Activated B cell treated with CpG ODN at 0.5 μM for 24 hours (primary cell): ENCODE measurements at regions not wholly inside any gene's neighbourhood (a gene's known extent, or its start where the extent isn't known, plus 50 kb on each side); places are given as distances from the start of the nearest gene placed in this dataset.

Source experiments
- ATAC-seq: fragments of 200-7000 bp; cut with Tn5 transposase; one replicate; pipeline ENCODE4 v1.10.0; 2021; ENCODE audit warnings: low read depth, mild to moderate bottlenecking, moderate library complexity
- CTCF ChIA-PET: fragments of 350-600 bp; sonication (Branson Sonifier 250); formaldehyde crosslinking; loops from one replicate; lab custom pipeline; 2021; ENCODE audit warnings: antibody characterized with exemption; lab: Charles Lee
- POLR2A ChIA-PET: fragments of 350-600 bp; sonication (Branson Sonifier 250); formaldehyde crosslinking; loops from one replicate; lab custom pipeline; 2021; ENCODE audit warnings: antibody characterized with exemption; lab: Charles Lee
- DNase-seq: peaks from one replicate; pipeline ENCODE4 v3.0.0; 2022
- H3K27ac Mint-ChIP-seq: one replicate; pipeline ENCODE4 v1.8.0; 2020; ENCODE audit warnings: mixed read lengths
- H3K27me3 Mint-ChIP-seq: one replicate; pipeline ENCODE4 v1.8.0; 2021; ENCODE audit warnings: mixed read lengths
- H3K36me3 Mint-ChIP-seq: one replicate; pipeline ENCODE4 v1.8.0; 2021; ENCODE audit warnings: low read depth, mixed read lengths
- H3K4me1 Mint-ChIP-seq: one replicate; pipeline ENCODE4 v1.8.0; 2021; ENCODE audit warnings: mixed read lengths
- H3K4me3 Mint-ChIP-seq: one replicate; pipeline ENCODE4 v1.8.0; 2020; ENCODE audit warnings: mild to moderate bottlenecking, mixed read lengths
- H3K9me3 Mint-ChIP-seq: one replicate; pipeline ENCODE4 v1.8.0; 2020; ENCODE audit warnings: mixed read lengths
- CTCF ChIP-seq: fragments of 200-600 bp; IDR thresholded peaks from one replicate; pipeline ENCODE4 v1.8.0; 2022; ENCODE audit warnings: antibody characterized with exemption, mild to moderate bottlenecking
- intact Hi-C: fragments of 100-400 bp; cut with micrococcal nuclease; formaldehyde crosslinking; loops from one replicate; pipeline ENCODE4 v1.15.1; 2024

- DNase-seq: no peak
- POLR2A ChIA-PET: no interaction called here
- Mint-ChIP-seq H3K27me3 (no peaks in the 10 kb centered on the region), H3K4me3 (no peak overlapping the region), H3K4me1 (no peaks in the 10 kb centered on the region), H3K9me3 (no peaks in the 10 kb centered on the region), H3K27ac (no peak overlapping the region), H3K36me3 (no peaks in the 10 kb centered on the region)
- ATAC-seq: no peak
- CTCF ChIA-PET: no interaction called here
- no peak for TF ChIP-seq CTCF
- intact Hi-C loops: no loop called here
Measured at GRCh38 chr7:46744957-46745706, 824.1 kb upstream of the IGFBP3 start.

GRCh38 chr7:46742601-46743000 lies 821.5 kb upstream of the IGFBP3 start:
- DNase-seq: no peak
- Mint-ChIP-seq H3K9me3 (peaks cover 2% of the 10 kb centered on the region), H3K36me3 (no peaks in the 10 kb centered on the region), H3K4me3 (no peak overlapping the region), H3K27me3 (no peaks in the 10 kb centered on the region), H3K27ac (no peak overlapping the region), H3K4me1 (no peaks in the 10 kb centered on the region)
- ATAC-seq: no peak
- CTCF ChIA-PET: no interaction called here
- POLR2A ChIA-PET: no interaction called here
- intact Hi-C loops: no loop called here
- TF ChIP-seq CTCF: no peak

- DNase-seq (no peak), ATAC-seq (no peak)
- H3K4me3 Mint-ChIP-seq: no peak overlapping the region
- H3K36me3 Mint-ChIP-seq: no peaks in the 10 kb centered on the region
- H3K9me3 Mint-ChIP-seq: peaks cover 2% of the 10 kb centered on the region
- TF ChIP-seq CTCF: no peak
- ChIA-PET CTCF (no interaction called here), POLR2A (no interaction called here)
- intact Hi-C loops: no loop called here
- no peaks in the 10 kb centered on the region for H3K27me3 Mint-ChIP-seq
- H3K27ac Mint-ChIP-seq: no peak overlapping the region
- no peaks in the 10 kb centered on the region for H3K4me1 Mint-ChIP-seq
Measured at GRCh38 chr7:46741938-46742540, 821.0 kb upstream of the IGFBP3 start.

GRCh38 chr7:46741181-46741580 lies 820.1 kb upstream of the IGFBP3 start:
- Mint-ChIP-seq H3K27ac (no peak overlapping the region), H3K4me1 (no peaks in the 10 kb centered on the region), H3K27me3 (no peaks in the 10 kb centered on the region), H3K9me3 (peaks cover 2% of the 10 kb centered on the region), H3K36me3 (no peaks in the 10 kb centered on the region), H3K4me3 (no peak overlapping the region)
- ATAC-seq: no peak
- TF ChIP-seq CTCF: no peak
- intact Hi-C loops: no loop called here
- CTCF ChIA-PET: no interaction called here
- DNase-seq: no peak
- POLR2A ChIA-PET: no interaction called here

- ChIA-PET CTCF (no interaction called here), POLR2A (no interaction called here)
- ATAC-seq: no peak
- Mint-ChIP-seq H3K9me3 (peaks cover 3% of the 10 kb centered on the region), H3K4me3 (no peak overlapping the region), H3K27me3 (no peaks in the 10 kb centered on the region), H3K27ac (no peak overlapping the region), H3K4me1 (no peaks in the 10 kb centered on the region), H3K36me3 (no peaks in the 10 kb centered on the region)
- TF ChIP-seq CTCF: no peak
- no peak for DNase-seq
- intact Hi-C loops: no loop called here
Measured at GRCh38 chr7:46739518-46740234, 818.6 kb upstream of the IGFBP3 start.
